Ovary (tissue), 7 donors: ENCODE measurements at regions not wholly inside any gene's neighbourhood (a gene's known extent, or its start where the extent isn't known, plus 50 kb on each side); places are given as distances from the start of the nearest gene placed in this dataset.

Source experiments
- DNase-seq, 5 donors: peaks; one replicate each; pipeline ENCODE4 v3.0.0-alpha.2; 2019 to 2020
- H3K27ac ChIP-seq, 2 donors: fragments of 200-600 bp; one replicate each; pipeline versions ENCODE4 v1.5.1 to v1.8.0; 2019 to 2022
- H3K27me3 ChIP-seq: fragments of 200-600 bp; one replicate; pipeline ENCODE4 v1.8.0; 2022
- H3K36me3 ChIP-seq: fragments of 200-600 bp; sonication (generic); one replicate; pipeline ENCODE4 v1.5.1; 2019
- H3K4me1 ChIP-seq: one replicate; pipeline ENCODE4 v1.8.1; 2013; ENCODE audit warnings: mild to moderate bottlenecking, moderate library complexity; ENCODE audit not compliant: insufficient read depth
- H3K4me3 ChIP-seq: fragments of 200-600 bp; sonication (generic); one replicate; pipeline ENCODE4 v1.5.1; 2017
- H3K9me3 ChIP-seq, 2 donors: fragments of 200-600 bp in 1 of 2; sonication (generic) in 1 of 2; one replicate each; pipeline versions ENCODE4 v1.5.1 to v1.8.1; 2013 to 2019; ENCODE audit warnings: mild to moderate bottlenecking in 1 of 2, moderate library complexity in 1 of 2
- CTCF ChIP-seq, 3 donors: fragments of 450-650 bp in 2 of 3; fragments of 200-600 bp in 1 of 3; IDR thresholded peaks; one replicate each; pipeline versions ENCODE4 v1.5.1 to v1.8.0; 2016 to 2022; ENCODE audit warnings: antibody characterized with exemption in 3 of 3, mild to moderate bottlenecking in 1 of 3
- EP300 ChIP-seq: sonication (generic); formaldehyde crosslinking; IDR thresholded peaks from one replicate; pipeline ENCODE4 v1.6.1; 2017; ENCODE audit warnings: antibody characterized with exemption
- POLR2A ChIP-seq: fragments of 450-650 bp; IDR thresholded peaks from one replicate; pipeline ENCODE4 v1.6.1; 2017; ENCODE audit warnings: antibody characterized with exemption, mild to moderate bottlenecking, moderate library complexity
- WGBS, 3 donors: extraction: QIAGEN DNeasy Blood & Tissue Kit in 1 of 3; methylation state at CpG; one replicate each; pipeline versions ENCODE4 v1.1.5 to v1.1.7; 2013 to 2017; 5-methylcytosine and 5-hydroxymethylcytosine counted together
- intact Hi-C, 4 donors: fragments of 100-400 bp; cut with DNase I; formaldehyde crosslinking; loops; one replicate each; pipeline versions ENCODE4 v1.11.0 to v1.15.1; 2022 to 2023
- donor health status: DM: no; HTN: no; CAD: no; lungs with moderate emphysema.
- donor health status: DM: no; HTN: no; CAD: no.
- donor health status: Bipolar disorder and iron deficiency.
- donor health status: DM: no; HTN: no; CAD: no.
- donor health status: DM: yes; HTN: yes; CAD: no.

DNA sequence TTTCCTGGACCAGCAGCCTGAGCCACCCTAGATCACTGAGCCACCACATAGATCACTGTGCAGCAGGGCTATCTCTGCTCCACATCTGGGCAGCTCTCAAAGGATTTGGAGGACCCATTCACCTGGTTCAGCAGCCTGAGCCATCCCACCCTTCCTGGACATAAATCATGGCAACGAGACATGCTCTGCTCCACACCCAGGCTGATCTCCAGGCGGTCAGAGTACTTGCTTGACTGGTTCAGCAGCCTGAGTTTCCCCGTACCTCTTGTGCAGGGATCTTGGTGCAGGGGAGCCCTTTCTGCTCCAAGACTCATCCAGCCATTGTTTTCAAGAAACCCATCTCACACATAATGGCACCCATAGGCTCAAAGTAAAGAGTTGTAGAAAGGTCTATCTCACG, 195.3 kb downstream of the LIG4 start:
- H3K36me3 ChIP-seq, result no peaks in the 10 kb centered on the region
- WGBS, 3 donors, result 61 to 70% (median 64%) methylated on average over 4 of the region's 4 CpGs
- no peak overlapping the region for H3K4me3 ChIP-seq
- intact Hi-C loops, result no loop called here
- H3K9me3 ChIP-seq, result no peaks in the 10 kb centered on the region
- no peak for DNase-seq
- TF ChIP-seq POLR2A (no peak), EP300 (no peak), CTCF (IDR thresholded peaks at IDR 0.05) (no peak)
- no peaks in the 10 kb centered on the region for H3K4me1 ChIP-seq
- no peak overlapping the region for H3K27ac ChIP-seq
- no peaks in the 10 kb centered on the region for H3K27me3 ChIP-seq

- TF ChIP-seq EP300 (no peak), POLR2A (no peak), CTCF (IDR thresholded peaks at IDR 0.05) (no peak)
- 80 to 93% (median 80%) methylated on average over 2 of the region's 2 CpGs for WGBS, 3 donors
- Histone ChIP-seq H3K36me3 (no peaks in the 10 kb centered on the region), H3K27ac (no peak overlapping the region), H3K4me1 (no peaks in the 10 kb centered on the region), H3K9me3 (no peaks in the 10 kb centered on the region), H3K4me3 (no peak overlapping the region), H3K27me3 (no peaks in the 10 kb centered on the region)
- DNase-seq, result no peak
- intact Hi-C loops, result no loop called here
Observed at GRCh38 chr13:108018371-108018870, 196.9 kb downstream of the LIG4 start.

DNA sequence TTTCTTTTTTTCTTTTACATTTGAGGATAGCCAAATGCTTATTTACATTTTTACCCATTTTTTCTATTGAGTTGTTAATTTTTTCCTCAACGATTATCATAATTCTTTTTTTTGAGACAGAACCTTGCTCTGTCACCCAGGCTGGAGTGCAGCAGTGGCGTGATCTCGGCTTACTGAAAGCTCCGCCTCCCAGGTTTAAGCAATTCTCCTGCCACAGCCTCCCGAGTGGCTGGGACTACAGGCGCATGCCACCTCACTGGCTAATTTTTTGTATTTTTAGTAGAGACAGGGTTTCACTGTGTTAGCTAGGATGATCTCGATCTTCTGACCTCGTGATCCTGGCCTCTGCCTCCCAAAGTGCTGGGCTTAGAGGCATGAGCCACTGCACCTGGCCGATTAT, 208.7 kb downstream of the LIG4 start:
- no peaks in the 10 kb centered on the region for H3K36me3 ChIP-seq
- no peak overlapping the region for H3K27ac ChIP-seq
- TF ChIP-seq CTCF (IDR thresholded peaks at IDR 0.05) (no peak), POLR2A (no peak)
- no peaks in the 10 kb centered on the region for H3K4me1 ChIP-seq
- WGBS, 3 donors, result 82 to 92% (median 85%) methylated on average over 9 of the region's 9 CpGs
- intact Hi-C loops, result no loop called here
- H3K27me3 ChIP-seq, result no peaks in the 10 kb centered on the region
- DNase-seq, result no peak
- no peak overlapping the region for H3K4me3 ChIP-seq
- no peaks in the 10 kb centered on the region for H3K9me3 ChIP-seq

GRCh38 chr13:108005231-108005630, 210.1 kb downstream of the LIG4 start:
- Histone ChIP-seq H3K4me3 (no peak overlapping the region), H3K4me1 (no peaks in the 10 kb centered on the region), H3K36me3 (no peaks in the 10 kb centered on the region), H3K27me3 (no peaks in the 10 kb centered on the region), H3K9me3 (no peaks in the 10 kb centered on the region), H3K27ac (no peak overlapping the region)
- no peak for DNase-seq
- TF ChIP-seq CTCF (IDR thresholded peaks at IDR 0.05) (no peak), EP300 (no peak), POLR2A (no peak)
- WGBS, 3 donors, result 67 to 69% (median 69%) methylated on average over 3 of the region's 3 CpGs
- intact Hi-C loops, result no loop called here

- no peaks in the 10 kb centered on the region for H3K27me3 ChIP-seq
- WGBS, 3 donors, result 60 to 81% (median 69%) methylated on average over 3 of the region's 3 CpGs
- H3K9me3 ChIP-seq, result no peaks in the 10 kb centered on the region
- H3K27ac ChIP-seq, result no peak overlapping the region
- no peaks in the 10 kb centered on the region for H3K4me1 ChIP-seq
- H3K36me3 ChIP-seq, result no peaks in the 10 kb centered on the region
- TF ChIP-seq POLR2A, result no peak
- TF ChIP-seq CTCF (IDR thresholded peaks at IDR 0.05), result no peak
- TF ChIP-seq EP300, result no peak
- intact Hi-C loops, result no loop called here
- no peak for DNase-seq
- no peak overlapping the region for H3K4me3 ChIP-seq
Observed at GRCh38 chr13:108003626-108004025, 211.7 kb downstream of the LIG4 start.
